SK-N-SH treated with all-trans-retinoic acid at 6 μM for 48 hours (cell line): ENCODE measurements at regions not wholly inside any gene's neighbourhood (a gene's known extent, or its start where the extent isn't known, plus 50 kb on each side); places are given as distances from the start of the nearest gene placed in this dataset.

Experiments
- ATAC-seq: fragments of 200-7000 bp; cut with Tn5 transposase; 3 replicates; pipeline ENCODE4 v1.9.1; 2020; ENCODE audit warnings: mild to moderate bottlenecking, moderate library complexity
- ARNTL ChIP-seq: fragments of 450-650 bp; formaldehyde crosslinking; IDR thresholded peaks from 2 replicates; pipeline ENCODE4 v1.5.0; 2020; ENCODE audit warnings: low read depth, mild to moderate bottlenecking, moderate library complexity, borderline replicate concordance
- BACH2 ChIP-seq: fragments of 250-450 bp; sonication (Bioruptor Pico); IDR thresholded peaks from 2 replicates; pipeline ENCODE4 v1.9.0; 2021; ENCODE audit warnings: mild to moderate bottlenecking, borderline replicate concordance
- CREB5 ChIP-seq: fragments of 250-450 bp; sonication (Bioruptor Pico); IDR thresholded peaks from 2 replicates; pipeline ENCODE4 v1.5.1; 2020; ENCODE audit warnings: low read depth, mild to moderate bottlenecking, moderate library complexity
- CSDC2 ChIP-seq: fragments of 250-450 bp; sonication (Bioruptor Pico); IDR thresholded peaks from 2 replicates; pipeline ENCODE4 v1.5.0; 2020; ENCODE audit warnings: mild to moderate bottlenecking, moderate library complexity
- CSRNP3 ChIP-seq: fragments of 250-450 bp; sonication (Bioruptor Pico); IDR thresholded peaks from 2 replicates; pipeline ENCODE4 v1.5.1; 2021; ENCODE audit warnings: mild to moderate bottlenecking, moderate library complexity
- ESRRG ChIP-seq: fragments of 250-450 bp; sonication (Bioruptor Pico); IDR thresholded peaks from 2 replicates; pipeline ENCODE4 v1.6.1; 2021; ENCODE audit warnings: mild to moderate bottlenecking
- GLIS3 ChIP-seq: fragments of 250-450 bp; sonication (Bioruptor Pico); IDR thresholded peaks from 2 replicates; pipeline ENCODE4 v1.5.0; 2020; ENCODE audit warnings: mild to moderate bottlenecking, moderate library complexity
- ISL1 ChIP-seq: fragments of 250-450 bp; sonication (Bioruptor Pico); IDR thresholded peaks from 2 replicates; pipeline ENCODE4 v2.1.2; 2022; ENCODE audit warnings: mild to moderate bottlenecking, moderate library complexity
- OSR1 ChIP-seq: fragments of 250-450 bp; sonication (Bioruptor Pico); IDR thresholded peaks from 2 replicates; pipeline ENCODE4 v1.8.0; 2022; ENCODE audit warnings: moderate library complexity, mild to moderate bottlenecking, inconsistent platforms
- PATZ1 ChIP-seq: fragments of 250-450 bp; sonication (Bioruptor Pico); IDR thresholded peaks from 2 replicates; pipeline ENCODE4 v1.8.0; 2020; ENCODE audit warnings: mild to moderate bottlenecking, moderate library complexity, borderline replicate concordance
- POU6F1 ChIP-seq: fragments of 250-450 bp; sonication (Bioruptor Pico); IDR thresholded peaks from 2 replicates; pipeline ENCODE4 v1.8.0; 2021; ENCODE audit warnings: low read depth, mild to moderate bottlenecking, moderate library complexity, borderline replicate concordance
- PPARA ChIP-seq: fragments of 250-450 bp; sonication (Bioruptor Pico); IDR thresholded peaks from 2 replicates; pipeline ENCODE4 v1.5.0; 2020; ENCODE audit warnings: mild to moderate bottlenecking, borderline replicate concordance
- RARB ChIP-seq: fragments of 250-450 bp; sonication (Bioruptor Pico); IDR thresholded peaks from 2 replicates; pipeline ENCODE4 v1.8.0; 2021; ENCODE audit warnings: mild to moderate bottlenecking, moderate library complexity
- SNAI2 ChIP-seq: fragments of 250-450 bp; sonication (Bioruptor Pico); IDR thresholded peaks from 2 replicates; pipeline ENCODE4 v1.5.0; 2020; ENCODE audit warnings: mild to moderate bottlenecking, moderate library complexity
- TOX ChIP-seq: fragments of 250-450 bp; sonication (Bioruptor Pico); IDR thresholded peaks from 2 replicates; pipeline ENCODE4 v1.8.0; 2021; ENCODE audit warnings: mild to moderate bottlenecking, moderate library complexity, borderline replicate concordance
- TSHZ2 ChIP-seq: fragments of 250-450 bp; sonication (Bioruptor Pico); IDR thresholded peaks from 2 replicates; pipeline ENCODE4 v1.5.0; 2020; ENCODE audit warnings: mild to moderate bottlenecking, moderate library complexity
- ZFP3 ChIP-seq: fragments of 250-450 bp; sonication (Bioruptor Pico); IDR thresholded peaks from 2 replicates; pipeline ENCODE4 v1.5.0; 2020; ENCODE audit warnings: mild to moderate bottlenecking, moderate library complexity
- ZFP30 ChIP-seq: fragments of 450-650 bp; formaldehyde crosslinking; IDR thresholded peaks from 2 replicates; pipeline ENCODE4 v1.5.0; 2022; ENCODE audit warnings: mild to moderate bottlenecking, moderate library complexity
- ZNF70 ChIP-seq: fragments of 450-650 bp; formaldehyde crosslinking; IDR thresholded peaks from 2 replicates; pipeline ENCODE4 v1.5.0; 2020; ENCODE audit warnings: mild to moderate bottlenecking, moderate library complexity
- ZNF8 ChIP-seq: fragments of 450-650 bp; formaldehyde crosslinking; IDR thresholded peaks from 2 replicates; pipeline ENCODE4 v1.5.0; 2020; ENCODE audit warnings: mild to moderate bottlenecking, moderate library complexity

GRCh38 chr14:101476258-101476915 is 84.9 kb upstream of the DIO3 start (continued):
- TF ChIP-seq CSRNP3 (no peak), ZNF8 (CRISPR knock-in tag) (no peak)

- no peak for TF ChIP-seq ZFP30 (CRISPR knock-in tag)
- no peak for TF ChIP-seq CREB5
- TF ChIP-seq OSR1 (CRISPR knock-in tag) = no peak
- TF ChIP-seq PPARA (CRISPR knock-in tag) = no peak
- no peak for TF ChIP-seq ZFP3 (CRISPR knock-in tag)
- TF ChIP-seq ARNTL = no peak
- TF ChIP-seq ZNF8 (CRISPR knock-in tag) = no peak
- no peak for TF ChIP-seq GLIS3 (CRISPR knock-in tag)
- no peak for TF ChIP-seq TOX (CRISPR knock-in tag)
- TF ChIP-seq ESRRG (CRISPR knock-in tag) = no peak
- no peak for TF ChIP-seq CSRNP3
- TF ChIP-seq CSDC2 (CRISPR knock-in tag) = no peak
- no peak for TF ChIP-seq PATZ1 (CRISPR knock-in tag)
- no peak for TF ChIP-seq SNAI2 (CRISPR knock-in tag)
- TF ChIP-seq POU6F1 (CRISPR knock-in tag) = no peak
- no peak for TF ChIP-seq RARB
- TF ChIP-seq BACH2 (CRISPR knock-in tag) = no peak
- TF ChIP-seq, all 23 proteins: peak for 0
- no peak for ATAC-seq
These were observed 84.3 kb upstream of the DIO3 start for GRCh38 chr14:101476916-101477553.

- ATAC-seq = no peak
- no peak for TF ChIP-seq TOX (CRISPR knock-in tag)
- peak; percentile 59; the same call in 1 of the 2 replicates for TF ChIP-seq ISL1
These were observed 83.6 kb upstream of the DIO3 start for GRCh38 chr14:101477648-101478047.

- no peak for ATAC-seq
- no peak for TF ChIP-seq GLIS3 (CRISPR knock-in tag)
- no peak for TF ChIP-seq ISL1
- TF ChIP-seq RARB = no peak
- TF ChIP-seq TSHZ2 = no peak
- TF ChIP-seq POU6F1 (CRISPR knock-in tag) = no peak
- TF ChIP-seq CSDC2 (CRISPR knock-in tag) = no peak
- no peak for TF ChIP-seq BACH2 (CRISPR knock-in tag)
- TF ChIP-seq CSRNP3 = no peak
- no peak for TF ChIP-seq TOX (CRISPR knock-in tag)
- no peak for TF ChIP-seq ZNF70 (CRISPR knock-in tag)
- TF ChIP-seq ZNF8 (CRISPR knock-in tag) = no peak
These were observed 83.2 kb upstream of the DIO3 start for GRCh38 chr14:101478096-101478495.
